ENCODE measurements at regions not wholly inside any gene's neighbourhood (a gene's known extent, or its start where the extent isn't known, plus 50 kb on each side); places are given as distances from the start of the nearest gene placed in this dataset.

DNA sequence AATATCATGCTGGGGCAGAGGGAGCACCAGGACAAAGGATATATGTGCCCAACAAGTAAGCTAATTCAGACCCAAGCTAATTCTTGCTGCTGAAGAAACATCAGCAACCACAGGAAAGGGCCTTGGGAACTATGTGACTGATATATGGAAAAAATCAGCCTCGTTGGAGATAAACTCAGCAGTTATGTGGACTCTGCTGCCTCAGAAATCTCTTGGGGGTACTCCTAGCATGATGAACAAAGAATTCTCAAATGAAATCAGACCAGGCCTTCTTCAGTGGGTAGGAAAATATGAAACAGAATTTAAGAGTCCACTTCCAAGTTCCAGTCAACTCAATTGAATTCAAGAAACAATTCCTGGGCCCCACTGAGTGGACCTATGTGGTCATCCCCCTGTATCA lies 367.9 kb downstream of the TNS1 start:
- Histone ChIP-seq H3K79me2 (ENCODE audit: insufficient read depth, low read depth, low read length) (no peaks in the 10 kb centered on the region), H3K4me2 (ENCODE audit: low read length) (no peak overlapping the region), H3K36me3 (ENCODE audit: insufficient read depth, low read length) (no peaks in the 10 kb centered on the region), H4K20me1 (ENCODE audit: insufficient read depth, low read length) (no peaks in the 10 kb centered on the region), H3K9me2 (ENCODE audit: insufficient read depth, low read length) (no peaks in the 10 kb centered on the region), H3K4me1 (ENCODE audit: insufficient read depth, low read length, poor library complexity, severe bottlenecking) (no peaks in the 10 kb centered on the region), H3K9me3 (ENCODE audit: low read length) (no peaks in the 10 kb centered on the region), H3K27ac (ENCODE audit: low read depth, low read length, poor library complexity, severe bottlenecking) (no peak overlapping the region), H3K4me3 (ENCODE audit: low read depth, low read length, poor library complexity, severe bottlenecking) (no peak overlapping the region), H2AFZ (ENCODE audit: low read length) (no peak overlapping the region)
- no peak for TF ChIP-seq CTCF (conservative IDR thresholded peaks at IDR 0.05; ENCODE audit: low read length)
- no peak for TF ChIP-seq EZH2phosphoT487 (IDR thresholded peaks at IDR 0.05; ENCODE audit: borderline replicate concordance, low read depth, low read length)
- no TSS peak for BruUV-seq (replicated peaks)
- POLR2A ChIA-PET = interaction anchor here (0.7 kb wide), 1 partner anchor 28 kb away, joined by 4 read pairs; no protein-coding TSS in a partner anchor
- DNase-seq (ENCODE audit: low spot score) = no peak
- CTCF ChIA-PET (ENCODE audit: unreplicated experiment) = no interaction called here
- intact Hi-C loops (cut with micrococcal nuclease; ENCODE audit: unreplicated experiment) = no loop called here

GRCh38 chr2:217632043-217632442 lies 370.8 kb downstream of the TNS1 start:
- intact Hi-C loops (cut with micrococcal nuclease; ENCODE audit: unreplicated experiment) = no loop called here
- Histone ChIP-seq H3K9me2 (ENCODE audit: insufficient read depth, low read length) (no peaks in the 10 kb centered on the region; the same call in 1 of the 2 replicates), H3K4me3 (ENCODE audit: low read depth, low read length, poor library complexity, severe bottlenecking) (no peak overlapping the region), H3K27ac (ENCODE audit: low read depth, low read length, poor library complexity, severe bottlenecking) (no peak overlapping the region), H3K79me2 (ENCODE audit: insufficient read depth, low read depth, low read length) (no peaks in the 10 kb centered on the region), H3K4me1 (ENCODE audit: insufficient read depth, low read length, poor library complexity, severe bottlenecking) (no peaks in the 10 kb centered on the region), H4K20me1 (ENCODE audit: insufficient read depth, low read length) (no peaks in the 10 kb centered on the region), H2AFZ (ENCODE audit: low read length) (no peak overlapping the region), H3K9me3 (ENCODE audit: low read length) (no peaks in the 10 kb centered on the region), H3K36me3 (ENCODE audit: insufficient read depth, low read length) (no peaks in the 10 kb centered on the region), H3K4me2 (ENCODE audit: low read length) (no peak overlapping the region)
- no peak for TF ChIP-seq CTCF (conservative IDR thresholded peaks at IDR 0.05; ENCODE audit: low read length)
- no peak for TF ChIP-seq EZH2phosphoT487 (IDR thresholded peaks at IDR 0.05; ENCODE audit: borderline replicate concordance, low read depth, low read length)
- BruUV-seq (replicated peaks) = no TSS peak
- no peak for DNase-seq (ENCODE audit: low spot score)
- CTCF ChIA-PET (ENCODE audit: unreplicated experiment) = no interaction called here
- POLR2A ChIA-PET = interaction anchor here (0.5 to 1.0 kb wide), 3 partner anchors 24 to 411 kb away, joined by 3 read pairs; no protein-coding TSS in a partner anchor

DNA sequence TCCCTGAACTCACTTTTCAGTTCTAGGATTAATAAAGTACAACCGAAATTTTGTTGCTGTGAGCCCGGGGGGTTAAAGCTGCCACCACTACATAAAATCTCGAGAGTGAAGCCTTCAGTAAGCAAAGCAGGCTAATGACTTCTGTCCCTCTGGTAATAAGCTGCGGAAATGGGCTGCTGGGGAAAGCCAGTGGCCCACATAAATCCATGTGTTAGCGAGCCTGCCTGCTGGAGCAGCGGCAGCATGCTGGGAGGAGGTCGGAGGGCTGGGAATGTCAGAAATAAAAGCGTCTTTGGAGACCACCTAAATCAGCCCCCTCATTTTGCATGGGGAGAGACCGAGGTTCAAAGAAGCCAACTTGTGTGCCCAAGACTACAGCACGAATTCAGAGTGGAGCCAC lies 371.7 kb downstream of the TNS1 start:
- DNase-seq (ENCODE audit: low spot score) = no peak
- Histone ChIP-seq H3K4me1 (ENCODE audit: insufficient read depth, low read length, poor library complexity, severe bottlenecking) (no peaks in the 10 kb centered on the region), H3K79me2 (ENCODE audit: insufficient read depth, low read depth, low read length) (no peaks in the 10 kb centered on the region), H3K9me3 (ENCODE audit: low read length) (no peaks in the 10 kb centered on the region), H3K4me2 (ENCODE audit: low read length) (no peak overlapping the region), H3K36me3 (ENCODE audit: insufficient read depth, low read length) (no peaks in the 10 kb centered on the region), H3K27ac (ENCODE audit: low read depth, low read length, poor library complexity, severe bottlenecking) (no peak overlapping the region), H3K9me2 (ENCODE audit: insufficient read depth, low read length) (no peaks in the 10 kb centered on the region; the same call in 1 of the 2 replicates), H4K20me1 (ENCODE audit: insufficient read depth, low read length) (no peaks in the 10 kb centered on the region), H3K4me3 (ENCODE audit: low read depth, low read length, poor library complexity, severe bottlenecking) (no peak overlapping the region), H2AFZ (ENCODE audit: low read length) (no peak overlapping the region)
- ChIA-PET POLR2A (interaction anchor here (1.0 kb wide), 2 partner anchors 19 to 25 kb away, joined by 3 read pairs; no protein-coding TSS in a partner anchor), CTCF (ENCODE audit: unreplicated experiment) (no interaction called here)
- BruUV-seq (replicated peaks) = no TSS peak
- intact Hi-C loops (cut with micrococcal nuclease; ENCODE audit: unreplicated experiment) = no loop called here
- TF ChIP-seq EZH2phosphoT487 (IDR thresholded peaks at IDR 0.05; ENCODE audit: borderline replicate concordance, low read depth, low read length) = no peak
- TF ChIP-seq CTCF (conservative IDR thresholded peaks at IDR 0.05; ENCODE audit: low read length) = no peak
